Gastroesophageal sphincter (tissue), 4 donors: ENCODE measurements at regions not wholly inside any gene's neighbourhood (a gene's known extent, or its start where the extent isn't known, plus 50 kb on each side); places are given as distances from the start of the nearest gene placed in this dataset.

Source experiments
- ATAC-seq: fragments of 150-250 bp; one replicate; pipeline ENCODE4 v1.9.1; 2016; ENCODE audit warnings: mild to moderate bottlenecking, moderate library complexity
- H3K27ac ChIP-seq, 4 donors: fragments of 200-600 bp; sonication (generic) in 3 of 4; 1 replicate in 3 of 4; 2 replicates in 1 of 4; pipeline ENCODE4 v1.5.1; 2016 to 2019
- H3K27me3 ChIP-seq: fragments of 200-600 bp; sonication (generic); one replicate; pipeline ENCODE4 v1.5.1; 2019
- H3K36me3 ChIP-seq, 2 donors: fragments of 200-600 bp; sonication (generic); one replicate each; pipeline ENCODE4 v1.5.1; 2019; ENCODE audit warnings: control low read depth in 1 of 2
- H3K4me1 ChIP-seq, 3 donors: fragments of 200-600 bp; sonication (generic); 1 replicate in 2 of 3; 2 replicates in 1 of 3; pipeline ENCODE4 v1.5.1; 2016 to 2019; ENCODE audit warnings: control low read depth in 2 of 3
- H3K4me3 ChIP-seq, 2 donors: fragments of 200-600 bp; sonication (generic); one replicate each; pipeline ENCODE4 v1.5.1; 2019; ENCODE audit warnings: mild to moderate bottlenecking in 1 of 2, moderate library complexity in 1 of 2
- H3K9me3 ChIP-seq, 3 donors: fragments of 200-600 bp; sonication (generic); one replicate each; pipeline ENCODE4 v1.5.1; 2017 to 2019; ENCODE audit warnings: control low read depth in 2 of 3
- CTCF ChIP-seq, 4 experiments: fragments of 200-600 bp in 2 of 4; fragments of 450-650 bp in 2 of 4; sonication (generic) in 1 of 4; IDR thresholded peaks; one replicate each; pipeline ENCODE4 v1.5.1; 2017 to 2019; ENCODE audit warnings: antibody characterized with exemption in 4 of 4, mild to moderate bottlenecking in 2 of 4, moderate library complexity in 2 of 4
- EP300 ChIP-seq: sonication (generic); formaldehyde crosslinking; IDR thresholded peaks from one replicate; pipeline ENCODE4 v1.6.1; 2017; ENCODE audit warnings: antibody characterized with exemption, mild to moderate bottlenecking
- POLR2A ChIP-seq, 2 donors: fragments of 450-650 bp; IDR thresholded peaks; one replicate each; pipeline ENCODE4 v1.6.1; 2017; ENCODE audit warnings: antibody characterized with exemption in 2 of 2, mild to moderate bottlenecking in 2 of 2, moderate library complexity in 1 of 2
- POLR2AphosphoS5 ChIP-seq: sonication (generic); formaldehyde crosslinking; IDR thresholded peaks from one replicate; pipeline ENCODE4 v1.6.1; 2017; ENCODE audit warnings: antibody characterized with exemption
- WGBS, 2 donors: methylation state at CpG; one replicate each; pipeline ENCODE4 v1.1.5; 2018; ENCODE audit warnings: low coverage in 1 of 2; 5-methylcytosine and 5-hydroxymethylcytosine counted together

GRCh38 chr2:149653831-149654445 lies 66.4 kb upstream of the MMADHC start:
- Histone ChIP-seq H3K9me3 (no peaks in the 10 kb centered on the region), H3K27me3 (no peaks in the 10 kb centered on the region), H3K4me3 (no peak overlapping the region), H3K4me1 (no peaks in the 10 kb centered on the region), H3K27ac (no peak overlapping the region), H3K36me3 (no peaks in the 10 kb centered on the region)
- WGBS, 2 donors = 96 to 100% methylated on average over 2 to 3 of the region's 3 CpGs
- ATAC-seq = no peak
- TF ChIP-seq POLR2A (IDR thresholded peaks at IDR 0.05) (no peak), EP300 (no peak), POLR2AphosphoS5 (no peak), CTCF (IDR thresholded peaks at IDR 0.05) (no peak)

GRCh38 chr2:149652926-149653325 lies 65.4 kb upstream of the MMADHC start:
- TF ChIP-seq POLR2AphosphoS5 (no peak), CTCF (IDR thresholded peaks at IDR 0.05) (no peak), EP300 (no peak), POLR2A (IDR thresholded peaks at IDR 0.05) (no peak)
- no peaks in the 10 kb centered on the region for H3K4me1 ChIP-seq
- 64 to 72% methylated on average over 1 to 2 of the region's 2 CpGs for WGBS, 2 donors

GRCh38 chr2:149652526-149652925 lies 65.0 kb upstream of the MMADHC start:
- 57 to 88% methylated on average over 3 of the region's 3 CpGs for WGBS, 2 donors
- no peak for ATAC-seq

More at GRCh38 chr2:149652926-149653325, 65.4 kb upstream of the MMADHC start:
- Histone ChIP-seq H3K9me3 (no peaks in the 10 kb centered on the region), H3K4me3 (no peak overlapping the region), H3K27ac (no peak overlapping the region), H3K36me3 (no peaks in the 10 kb centered on the region), H3K27me3 (no peaks in the 10 kb centered on the region)
- no peak for ATAC-seq

GRCh38 chr2:149651229-149651628 lies 63.7 kb upstream of the MMADHC start:
- Histone ChIP-seq H3K4me1 (no peaks in the 10 kb centered on the region), H3K4me3 (no peak overlapping the region), H3K36me3 (no peaks in the 10 kb centered on the region), H3K9me3 (no peaks in the 10 kb centered on the region), H3K27ac (no peak overlapping the region), H3K27me3 (no peaks in the 10 kb centered on the region)
- no peak for ATAC-seq
- TF ChIP-seq EP300 (no peak), POLR2AphosphoS5 (no peak), POLR2A (IDR thresholded peaks at IDR 0.05) (no peak), CTCF (IDR thresholded peaks at IDR 0.05) (no peak)
- WGBS, 2 donors = 80 to 88% methylated on average over 1 to 6 of the region's 6 CpGs

More at GRCh38 chr2:149652526-149652925, 65.0 kb upstream of the MMADHC start:
- Histone ChIP-seq H3K27ac (no peak overlapping the region), H3K4me1 (no peaks in the 10 kb centered on the region), H3K9me3 (no peaks in the 10 kb centered on the region), H3K36me3 (no peaks in the 10 kb centered on the region), H3K27me3 (no peaks in the 10 kb centered on the region), H3K4me3 (no peak overlapping the region)
- TF ChIP-seq EP300 (no peak), POLR2AphosphoS5 (no peak), POLR2A (IDR thresholded peaks at IDR 0.05) (no peak), CTCF (IDR thresholded peaks at IDR 0.05) (no peak)

GRCh38 chr2:149650006-149650405 lies 62.4 kb upstream of the MMADHC start:
- H3K9me3 ChIP-seq = no peaks in the 10 kb centered on the region
- no peak overlapping the region for H3K27ac ChIP-seq
- TF ChIP-seq POLR2A (IDR thresholded peaks at IDR 0.05) (no peak), EP300 (no peak), POLR2AphosphoS5 (no peak), CTCF (IDR thresholded peaks at IDR 0.05) (no peak)
- no peaks in the 10 kb centered on the region for H3K27me3 ChIP-seq
- ATAC-seq = no peak
- no peak overlapping the region for H3K4me3 ChIP-seq
- H3K36me3 ChIP-seq = no peaks in the 10 kb centered on the region
- 50 to 100% methylated on average over 1 of the region's 1 CpG for whole genome bisulfite sequencing, 2 donors
- no peaks in the 10 kb centered on the region for H3K4me1 ChIP-seq
